Activated T-helper 2 cell treated with anti-CD3 and anti-CD28 coated beads, Interferon-gamma antibody, Interleukin-2, Interleukin-4, amounts not matched to agents 10 μg/mL and 5 μg/mL and 100 μg/mL, durations not matched to agents 14 hours and 24 hours and 36 hours (primary cell): ENCODE measurements at regions not wholly inside any gene's neighbourhood (a gene's known extent, or its start where the extent isn't known, plus 50 kb on each side); places are given as distances from the start of the nearest gene placed in this dataset.

Source experiments
- DNase-seq: peaks from one replicate; pipeline ENCODE4 v3.0.0; 2021; ENCODE audit warnings: low spot score
- H3K27ac Mint-ChIP-seq: one replicate; pipeline ENCODE4 v1.8.0; 2021; ENCODE audit warnings: mixed read lengths
- H3K27me3 Mint-ChIP-seq: one replicate; pipeline ENCODE4 v1.8.0; 2021; ENCODE audit warnings: low read depth, mixed read lengths
- H3K36me3 Mint-ChIP-seq: one replicate; pipeline ENCODE4 v1.8.0; 2021; ENCODE audit warnings: low read depth, mixed read lengths
- H3K4me1 Mint-ChIP-seq: one replicate; pipeline ENCODE4 v1.8.0; 2021; ENCODE audit warnings: low read depth, mixed read lengths
- H3K4me3 Mint-ChIP-seq: one replicate; pipeline ENCODE4 v1.8.0; 2021; ENCODE audit warnings: low read depth, mild to moderate bottlenecking, moderate library complexity, mixed read lengths
- H3K9me3 Mint-ChIP-seq: one replicate; pipeline ENCODE4 v1.8.0; 2021; ENCODE audit warnings: mixed read lengths
- intact Hi-C: fragments of 100-400 bp; cut with micrococcal nuclease; formaldehyde crosslinking; loops from one replicate; pipeline ENCODE4 v1.15.1; 2023

GRCh38 chr6:56692523-56693245, 50.0 kb upstream of the DST start:
- no peaks in the 10 kb centered on the region for H3K9me3 Mint-ChIP-seq
- no peaks in the 10 kb centered on the region for H3K36me3 Mint-ChIP-seq
- intact Hi-C loops, result no loop called here
- H3K4me3 Mint-ChIP-seq, result no peak overlapping the region
- no peak for DNase-seq
- H3K4me1 Mint-ChIP-seq, result no peaks in the 10 kb centered on the region
- H3K27me3 Mint-ChIP-seq, result no peaks in the 10 kb centered on the region
- H3K27ac Mint-ChIP-seq, result no peak overlapping the region
